NCI-H524 treated with DMSO at 0.1 percent for 48 hours (cell line): ENCODE measurements at regions not wholly inside any gene's neighbourhood (a gene's known extent, or its start where the extent isn't known, plus 50 kb on each side); places are given as distances from the start of the nearest gene placed in this dataset.
"Not testable (repeated sequence)": the region's sequence is repeated elsewhere in the genome, so short reads cannot be mapped to it uniquely, and the experiment has no call there.

Experiments used
- DNase-seq: peaks from one replicate; lab custom pipeline; 2025; lab: John Stamatoyannopoulos, UW

DNA sequence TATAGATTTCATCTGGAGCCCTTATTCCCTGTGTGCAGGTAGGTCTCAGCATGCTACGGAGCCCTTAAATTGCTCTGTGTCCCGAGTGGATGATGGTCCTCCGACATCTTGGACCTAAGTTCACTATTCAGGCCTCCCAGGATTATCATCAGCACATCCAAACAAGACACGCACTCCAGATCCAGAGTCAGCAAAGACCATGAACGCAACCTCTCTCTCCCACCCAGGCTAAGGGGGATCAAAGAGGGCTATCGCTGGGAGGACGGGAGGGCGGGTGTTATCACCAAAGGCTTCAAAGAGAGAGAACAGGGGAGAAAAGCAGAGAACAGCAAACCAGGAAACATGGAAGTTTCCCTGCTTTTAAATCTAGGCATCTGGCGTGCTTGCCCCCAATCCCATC, 659.4 kb downstream of the TBC1D22A start:
- no peak for DNase-seq

DNA sequence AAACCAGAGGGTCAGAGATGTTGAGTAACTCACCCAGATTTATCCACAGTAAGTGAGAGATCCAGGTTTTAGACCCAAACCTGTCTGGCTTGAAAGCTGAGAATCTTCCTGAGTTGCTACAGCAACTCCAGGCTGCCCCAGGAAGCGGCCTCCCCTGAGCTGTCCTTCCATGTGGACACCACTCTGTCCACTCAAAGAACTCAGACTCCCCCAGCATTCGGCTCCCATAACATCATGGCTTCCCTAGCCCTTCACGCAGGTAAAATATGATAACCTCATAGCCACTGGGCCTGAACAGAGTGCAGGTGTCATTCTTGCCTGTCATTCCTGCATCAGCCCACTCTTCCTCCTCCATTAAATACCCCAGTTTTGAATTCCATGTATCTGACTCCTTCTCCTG, 657.8 kb downstream of the TBC1D22A start:
- no peak for DNase-seq

DNA sequence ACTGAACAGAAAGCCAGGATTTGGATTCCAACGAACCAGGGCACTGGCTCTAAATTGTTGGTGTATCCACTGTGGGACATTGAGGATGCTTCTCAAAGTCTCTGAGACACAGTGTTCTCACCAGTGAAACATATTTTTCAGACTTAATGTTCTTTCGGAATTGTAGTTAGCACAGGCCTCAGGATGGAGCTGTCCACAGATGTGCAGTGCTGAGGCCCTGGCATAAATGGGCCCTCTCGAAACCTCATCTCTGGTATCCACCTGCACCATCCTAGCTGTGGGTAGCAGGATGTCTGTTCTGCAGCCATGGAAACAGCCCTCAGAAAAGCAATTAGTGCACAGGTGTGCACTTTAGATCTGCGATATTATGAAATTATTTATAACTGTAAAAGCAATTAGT, 656.8 kb downstream of the TBC1D22A start:
- DNase-seq, result no peak

DNA sequence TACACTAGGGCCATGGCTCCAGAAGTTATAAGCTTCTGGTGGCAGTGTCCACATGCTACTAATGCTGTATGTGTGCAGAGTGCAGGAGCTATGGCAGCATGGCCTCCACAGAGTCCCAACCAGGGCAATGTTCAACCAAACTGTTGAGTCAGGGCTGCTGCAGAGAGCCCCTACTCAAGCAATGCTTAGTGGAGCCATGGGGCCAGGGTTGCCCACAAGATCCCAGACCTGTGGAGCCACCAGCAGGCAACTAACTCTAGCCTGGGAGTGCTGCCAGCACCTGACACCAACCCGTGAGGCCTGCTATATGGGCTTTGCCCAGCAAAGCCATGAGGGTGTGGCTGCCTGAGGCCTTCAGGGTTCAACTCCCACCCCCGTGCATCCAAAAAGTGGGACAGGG, 655.2 kb downstream of the TBC1D22A start:
- DNase-seq, result no peak

DNA sequence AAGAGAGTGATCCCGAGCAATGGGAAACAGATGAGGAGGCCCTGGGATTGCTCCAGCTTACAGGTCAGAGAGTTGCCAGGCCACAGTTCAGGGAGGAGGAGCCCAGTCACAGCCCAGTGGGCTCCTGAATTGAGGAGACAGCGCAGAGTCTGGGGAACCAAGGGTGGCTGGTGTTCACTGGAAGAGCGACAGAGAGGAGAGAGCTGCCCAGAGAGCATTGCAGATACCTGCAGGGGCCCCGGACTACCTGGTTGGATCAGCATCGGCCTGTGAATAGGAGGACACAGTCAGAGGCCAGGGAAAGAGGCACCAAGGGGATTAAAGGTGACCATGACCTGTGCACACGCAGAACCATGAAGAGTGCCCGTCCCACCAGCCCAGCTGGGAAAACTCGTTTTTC, 648.6 kb downstream of the TBC1D22A start:
- no peak for DNase-seq

DNA sequence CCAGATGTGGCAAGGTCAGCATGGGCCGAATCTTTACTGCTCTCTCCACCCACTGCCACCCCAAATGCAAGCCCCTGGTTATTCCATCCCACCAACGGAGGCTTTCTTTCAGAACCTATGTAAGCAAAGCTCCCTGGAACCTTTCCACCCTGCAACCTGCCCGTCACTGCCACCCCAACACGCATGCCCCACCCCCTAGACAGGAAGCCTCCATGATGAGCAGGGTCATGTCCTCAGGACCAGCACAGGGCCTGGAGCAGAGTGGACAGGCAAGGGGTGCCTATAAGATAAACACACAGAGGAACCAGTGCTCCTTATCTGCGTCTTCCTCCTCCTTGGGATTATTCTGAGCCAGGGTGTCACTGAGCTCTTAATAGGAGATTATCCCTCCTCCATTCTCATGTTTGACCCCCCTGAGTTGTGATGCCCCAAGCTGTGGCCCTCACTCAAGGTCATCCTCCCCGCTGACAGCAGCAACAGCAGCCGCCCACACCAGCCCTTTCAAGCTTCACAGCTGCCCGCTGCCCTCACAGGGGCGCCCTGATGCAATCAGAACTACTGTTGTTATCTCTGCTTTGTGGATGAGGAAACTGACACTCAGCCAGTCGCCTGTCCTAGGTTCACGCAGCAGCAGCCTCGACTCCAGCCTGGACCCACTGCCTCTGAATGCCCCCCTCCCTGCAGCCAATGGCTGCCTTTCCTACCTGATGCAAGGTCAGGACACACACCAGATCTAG, 647.3 kb downstream of the TBC1D22A start:
- no peak for DNase-seq

DNA sequence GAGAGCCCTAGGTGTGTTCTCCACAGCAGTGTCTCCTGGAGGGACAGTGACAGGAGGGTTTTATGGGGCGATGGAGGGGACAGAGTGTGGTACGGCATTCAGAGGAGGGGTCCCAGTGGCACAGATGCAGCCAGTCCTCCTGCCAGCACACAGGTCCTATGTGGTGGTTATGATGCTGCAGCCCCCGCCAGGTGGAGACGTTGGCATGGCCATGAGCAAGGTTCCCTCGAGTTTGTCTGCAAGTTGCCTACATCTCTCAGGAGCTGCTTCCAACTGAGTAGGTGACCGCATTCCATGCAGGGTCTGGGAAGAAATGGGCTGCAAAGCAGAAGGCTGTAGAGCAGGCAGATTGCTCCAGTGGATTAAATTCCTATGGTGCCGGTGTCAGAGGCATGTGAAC, 646.0 kb downstream of the TBC1D22A start:
- DNase-seq, result no peak

DNA sequence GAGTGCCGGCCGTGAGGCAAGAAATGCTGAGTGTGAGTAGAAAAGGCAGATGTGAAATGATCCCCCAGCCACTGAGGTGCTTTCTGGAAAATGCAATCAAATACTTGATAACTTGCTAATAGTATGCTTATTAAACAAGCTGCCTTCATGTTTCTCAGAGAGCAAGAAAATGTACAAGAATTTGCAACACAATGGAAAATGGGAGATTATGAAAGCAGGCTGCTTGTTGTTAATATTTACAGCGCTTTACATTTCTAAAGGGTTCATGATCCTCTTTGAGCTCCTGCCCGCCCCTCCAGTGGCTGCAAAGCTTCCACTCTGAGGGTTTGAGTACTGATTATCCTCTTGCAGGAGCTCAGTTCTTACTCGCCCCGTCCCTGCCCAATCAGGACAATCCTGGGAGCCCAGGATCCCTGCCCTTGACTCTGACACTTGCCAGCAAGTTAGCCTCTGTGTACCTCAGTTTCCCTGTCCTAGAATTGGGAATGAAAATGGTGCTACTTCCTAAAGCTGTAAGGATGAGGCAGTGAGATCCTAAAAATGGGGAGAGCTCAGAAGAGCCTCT, 645.1 kb downstream of the TBC1D22A start:
- DNase-seq, result no peak

DNA sequence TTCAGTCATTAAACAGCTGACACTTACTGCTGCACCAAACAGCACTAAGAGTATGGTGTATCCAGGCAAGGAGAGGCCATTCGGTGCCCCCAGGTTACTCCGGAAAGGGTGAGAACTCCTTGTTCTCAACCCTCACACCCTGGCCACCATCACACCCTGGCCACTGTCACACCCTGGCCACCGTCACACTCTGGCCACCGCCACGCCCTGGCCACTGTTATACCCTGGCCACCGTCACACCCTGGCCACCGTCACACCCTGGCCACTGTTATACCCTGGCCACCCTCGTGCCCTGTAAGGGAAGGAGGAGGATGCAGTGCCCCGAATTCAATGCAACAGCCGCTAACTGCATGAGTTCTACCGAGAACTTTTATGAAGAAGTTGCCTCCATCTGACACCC, 644.4 kb downstream of the TBC1D22A start:
- no peak for DNase-seq

DNA sequence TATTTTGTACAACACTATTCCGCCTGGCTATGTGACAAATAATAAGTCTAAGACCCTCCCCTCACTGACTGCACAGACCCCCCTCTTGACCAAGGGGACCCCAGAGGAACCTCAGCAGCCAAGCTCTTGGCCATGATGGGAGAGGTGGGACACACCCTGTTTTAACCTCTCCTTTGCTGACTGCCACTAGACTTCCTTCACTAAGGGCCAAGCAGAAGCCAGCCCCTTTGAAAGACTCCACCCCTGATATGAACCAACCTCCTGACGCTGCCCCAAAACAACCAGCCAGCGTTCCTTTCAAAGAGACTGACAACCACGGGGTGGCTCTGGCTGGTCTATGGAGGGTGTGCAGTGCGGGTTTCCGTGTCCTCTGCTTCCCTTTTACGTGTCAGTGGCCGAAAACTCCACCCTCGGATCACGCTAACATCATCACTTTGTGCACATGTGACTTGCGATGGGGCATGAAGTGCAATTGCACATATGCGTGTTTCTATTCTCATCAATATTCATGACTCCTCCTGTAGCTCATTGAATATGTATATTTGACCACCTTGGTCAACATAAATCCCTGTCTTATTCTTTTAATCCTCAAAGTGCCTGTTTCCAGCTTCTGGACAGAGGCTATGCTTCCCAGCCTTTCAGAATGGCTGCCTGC, 643.9 kb downstream of the TBC1D22A start:
- DNase-seq, result no peak

DNA sequence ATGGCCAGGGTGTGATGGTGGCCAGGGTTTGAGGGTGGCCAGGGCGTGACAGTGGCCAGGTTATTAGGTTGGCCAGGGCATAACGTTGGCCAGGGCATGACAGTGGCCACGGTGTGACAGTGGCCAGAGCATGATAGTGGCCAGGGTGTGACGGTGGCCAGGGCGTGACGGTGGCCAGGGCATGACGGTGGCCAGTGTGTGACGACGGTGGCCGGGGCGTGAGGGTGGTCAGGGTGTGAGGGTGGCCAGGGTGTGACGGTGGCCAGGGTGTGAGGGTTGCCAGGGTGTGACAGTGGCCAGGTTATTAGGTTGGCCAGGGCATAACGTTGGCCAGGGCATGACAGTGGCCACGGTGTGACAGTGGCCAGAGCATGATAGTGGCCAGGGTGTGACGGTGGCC, 642.8 kb downstream of the TBC1D22A start:
- DNase-seq, result not testable (repeated sequence)

DNA sequence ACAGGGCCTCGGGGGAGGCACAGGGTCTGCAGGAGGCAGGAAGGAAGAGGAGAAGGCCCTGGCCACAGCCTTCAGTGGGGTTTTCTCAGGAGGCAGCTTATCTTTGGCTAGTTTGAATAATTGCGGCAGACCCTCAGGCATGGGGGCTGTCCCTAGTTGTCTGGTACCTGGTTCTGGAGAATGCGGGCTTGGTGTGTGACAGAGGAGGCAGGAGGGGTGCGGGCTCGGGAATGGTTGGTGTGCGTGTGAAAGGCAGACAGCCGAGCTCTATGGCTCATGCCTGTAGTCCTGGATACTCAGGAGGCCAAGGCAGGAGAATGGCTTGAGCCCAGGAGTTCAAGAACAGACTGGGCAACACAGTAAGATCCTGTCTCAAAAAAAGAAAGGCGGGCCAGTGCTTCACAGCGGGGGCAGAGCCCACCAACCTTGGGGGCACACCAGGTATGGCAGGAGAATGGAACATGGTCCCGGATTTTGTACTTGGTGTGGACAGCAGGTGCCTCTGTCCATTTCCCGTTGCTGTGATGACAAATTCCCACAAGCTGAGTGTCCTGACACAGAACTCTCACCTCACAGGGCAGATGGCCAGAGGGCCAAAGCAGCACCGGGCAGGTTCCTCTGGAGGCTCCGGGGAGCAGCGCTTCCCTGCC, 640.6 kb downstream of the TBC1D22A start:
- no peak for DNase-seq

DNA sequence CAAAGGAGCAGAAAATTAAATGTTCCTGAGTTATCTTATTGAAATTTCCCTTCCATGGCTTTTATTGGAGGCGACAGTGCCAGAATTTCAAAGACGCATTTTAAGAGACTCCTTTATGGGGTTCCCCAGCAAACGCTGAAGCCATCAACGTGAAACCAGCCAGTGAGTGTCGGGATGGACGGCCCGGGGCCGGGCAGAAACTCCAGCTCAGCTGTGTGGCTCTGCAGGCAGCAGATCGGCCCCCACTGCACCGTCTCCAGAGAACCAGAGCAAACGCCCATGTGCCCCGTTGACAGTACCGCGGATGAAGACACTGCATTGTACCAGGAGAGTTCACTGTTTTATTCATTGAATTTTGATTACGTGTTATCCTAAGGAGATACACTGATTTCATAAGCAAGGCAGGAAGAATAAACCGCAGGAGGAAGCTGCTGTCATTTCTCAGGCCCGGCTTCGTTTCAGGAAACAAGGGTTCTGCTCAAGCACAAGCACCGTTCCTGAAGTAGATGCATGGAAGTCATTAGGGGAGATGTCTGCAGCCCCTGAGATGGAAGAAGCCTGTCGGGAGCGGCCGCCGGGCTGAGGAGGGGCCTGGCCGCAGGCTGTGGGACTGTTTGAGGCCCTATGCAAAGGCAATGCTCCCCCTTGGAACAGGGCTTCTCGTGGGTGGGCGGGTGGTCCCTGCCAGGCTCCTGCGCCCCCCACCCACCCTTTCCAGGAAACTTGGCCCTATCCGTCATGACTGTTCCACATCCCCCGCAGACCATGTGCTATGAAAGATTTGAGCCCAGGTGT, 639.7 kb downstream of the TBC1D22A start:
- DNase-seq, result no peak

DNA sequence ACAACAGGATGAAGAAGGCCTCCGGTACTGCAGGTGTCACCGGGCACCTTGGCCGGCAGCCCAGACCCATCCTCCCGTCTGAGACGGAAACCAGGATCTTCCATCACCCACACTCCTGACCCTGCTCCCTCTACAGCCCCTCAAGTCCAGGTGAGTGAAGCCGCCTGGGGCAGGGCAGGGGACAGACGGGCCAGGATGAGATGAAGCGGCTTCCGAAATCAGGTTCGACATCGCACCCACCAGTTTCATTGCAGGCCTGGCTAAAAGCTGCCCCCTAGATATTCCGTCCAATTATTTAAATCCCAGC, 639.1 kb downstream of the TBC1D22A start:
- no peak for DNase-seq

DNA sequence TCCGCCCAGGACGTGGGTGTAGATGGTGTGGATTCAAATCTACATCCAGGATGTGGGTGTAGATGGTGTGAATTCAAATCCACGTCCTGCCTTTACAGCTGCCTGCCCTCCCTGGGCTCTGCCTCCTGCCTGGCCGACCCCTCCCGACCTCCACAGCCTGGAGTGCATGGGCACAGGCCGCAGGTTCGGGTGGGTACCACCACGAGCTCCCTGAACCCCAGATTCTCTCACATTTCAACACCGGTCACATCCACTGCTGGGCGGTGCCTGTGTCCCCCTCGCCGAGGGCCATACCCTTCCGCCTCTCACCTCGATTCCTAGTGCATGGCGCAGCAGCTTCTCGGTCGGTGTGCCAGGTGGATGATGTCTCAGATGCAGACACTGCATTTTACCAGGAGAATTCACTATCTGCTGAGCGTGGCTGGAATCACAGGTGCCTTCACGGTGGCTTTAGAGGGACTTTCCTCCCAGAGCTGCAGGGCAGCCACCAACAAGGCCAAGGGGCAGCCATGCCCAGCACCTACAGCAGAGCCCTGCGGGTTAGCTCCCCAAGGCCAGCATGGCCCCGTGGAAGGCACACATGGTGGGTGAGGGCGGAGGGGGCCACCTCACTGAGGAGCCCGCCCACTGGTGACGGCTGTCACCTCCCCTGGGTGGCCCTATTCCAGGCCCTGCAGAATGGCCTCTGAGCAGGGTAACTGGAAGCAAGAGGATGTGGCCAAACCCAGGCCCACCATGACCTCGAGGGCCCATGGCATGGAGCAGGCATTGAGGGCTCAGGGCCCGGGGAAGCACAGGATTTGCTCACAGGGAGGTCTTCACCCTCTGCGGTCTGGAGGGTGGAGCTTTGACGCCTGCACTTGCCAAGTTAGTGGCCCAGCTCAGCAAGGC, 638.5 kb downstream of the TBC1D22A start:
- DNase-seq, result no peak

DNA sequence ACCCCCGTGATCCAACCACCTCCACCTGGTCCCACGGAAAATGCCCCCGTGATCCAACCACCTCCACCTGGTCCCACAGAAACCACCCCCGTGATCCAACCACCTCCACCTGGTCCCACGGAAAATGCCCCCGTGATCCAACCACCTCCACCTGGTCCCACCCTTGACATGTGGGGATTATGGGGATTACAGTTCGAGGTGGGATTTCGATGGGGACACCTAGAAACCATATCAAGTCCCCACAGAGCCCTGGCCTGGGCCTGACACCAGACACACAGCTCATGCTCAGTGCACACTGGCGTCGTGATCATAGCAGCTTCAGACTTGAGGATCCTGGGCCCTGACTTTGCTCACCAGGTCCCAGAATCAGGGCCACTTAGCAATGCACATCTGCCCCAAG, 637.7 kb downstream of the TBC1D22A start:
- DNase-seq, result not testable (repeated sequence)

DNA sequence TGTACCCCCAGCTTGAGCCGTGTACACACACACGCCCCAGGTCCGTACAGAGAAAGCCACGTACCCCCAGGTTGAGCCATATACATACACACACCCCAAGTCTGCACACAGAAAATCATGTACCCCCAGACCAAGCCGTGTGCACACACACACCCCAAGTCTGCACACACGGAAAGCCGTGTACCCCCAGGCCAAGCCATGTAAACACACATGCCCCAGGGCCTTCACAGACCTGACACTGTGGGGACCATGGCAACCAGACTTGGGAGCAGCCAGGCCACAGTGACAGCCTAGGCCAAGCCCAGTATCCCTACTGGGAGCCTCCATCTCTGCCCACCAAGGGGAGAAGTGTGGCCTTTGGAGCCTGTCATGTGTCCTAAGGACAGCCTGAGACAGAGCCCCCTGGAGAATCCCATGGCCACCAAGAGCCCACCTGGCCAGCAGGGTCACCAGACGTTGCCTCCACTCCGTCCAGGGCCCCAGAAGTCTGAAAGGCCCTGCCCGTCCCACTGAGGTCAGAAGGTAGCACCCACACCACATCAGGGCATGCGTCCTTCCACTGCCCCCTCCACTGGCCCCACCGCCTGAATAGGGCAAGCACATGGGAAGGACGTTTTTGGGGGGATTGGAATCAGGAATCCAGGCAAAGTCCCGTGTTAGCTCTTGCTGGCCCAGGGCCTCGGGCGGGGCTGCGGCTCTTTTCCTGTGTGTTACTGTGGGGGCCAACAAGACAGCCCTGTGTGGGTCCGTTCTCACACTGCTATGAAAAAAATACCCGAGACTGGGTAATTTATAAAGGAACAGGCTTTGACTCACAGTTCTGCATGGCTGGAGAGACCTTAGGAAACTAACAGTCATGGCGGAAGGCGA, 636.7 kb downstream of the TBC1D22A start:
- no peak for DNase-seq

DNA sequence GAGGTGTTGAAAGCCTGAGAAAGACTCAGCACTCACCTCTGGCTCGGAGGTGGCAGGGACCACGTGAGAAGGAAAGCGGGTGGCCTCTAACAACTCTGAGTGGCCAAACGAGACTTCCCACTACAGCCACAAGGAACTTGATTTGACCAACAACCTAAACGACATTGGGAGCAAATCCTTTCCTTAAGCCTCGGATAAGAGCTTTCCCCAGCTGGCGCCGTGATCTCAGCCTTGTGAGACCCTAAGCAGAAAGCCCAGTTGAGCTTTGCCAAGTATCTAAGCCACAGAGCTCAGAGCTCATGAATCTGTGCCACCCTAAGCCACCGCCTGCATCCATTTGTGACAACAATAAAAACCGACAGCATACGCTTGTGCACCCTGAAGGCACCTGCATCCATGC, 636.0 kb downstream of the TBC1D22A start:
- DNase-seq, result peak; percentile 65

DNA sequence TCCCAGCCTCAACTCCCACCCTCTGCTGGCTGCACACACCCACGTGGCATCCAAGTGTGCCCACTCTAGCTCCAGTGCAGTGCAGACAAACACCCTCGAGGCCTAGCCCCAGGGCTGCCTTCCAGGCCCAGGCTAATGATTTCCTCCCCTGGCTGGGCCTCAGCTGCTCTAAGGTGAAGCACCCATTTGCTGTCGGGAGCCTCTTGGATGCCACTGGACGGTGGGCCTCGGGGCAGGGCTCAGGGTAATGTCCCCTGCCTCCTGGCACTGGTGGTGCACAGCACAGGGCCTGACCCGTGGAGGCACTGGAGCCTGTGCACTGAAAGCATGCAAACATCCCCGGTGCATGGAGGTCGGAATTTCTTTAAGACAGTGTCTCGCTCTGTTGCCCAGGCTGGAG, 635.2 kb downstream of the TBC1D22A start:
- no peak for DNase-seq

DNA sequence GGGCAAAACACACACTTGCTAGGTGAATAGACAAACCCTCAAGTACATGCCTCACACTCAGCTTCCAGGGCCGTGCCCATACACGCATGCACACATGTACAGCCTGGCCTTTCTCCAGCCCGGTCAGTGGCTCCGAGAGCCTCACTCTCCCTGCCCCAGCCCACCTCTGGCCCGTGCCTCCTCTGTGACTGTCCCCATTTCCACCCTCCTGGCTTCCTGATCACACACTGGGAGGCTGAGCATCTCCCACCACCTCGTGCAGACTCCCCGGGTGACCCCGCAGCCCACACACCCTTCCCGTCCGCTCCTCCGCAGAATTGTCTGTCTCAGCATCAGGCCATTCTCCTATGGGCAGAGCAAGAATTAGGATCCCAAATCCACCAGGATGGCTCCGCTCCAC, 634.1 kb downstream of the TBC1D22A start:
- DNase-seq, result no peak
